CD4-positive, alpha-beta T cell treated with Interferon gamma for 1 hour (primary cell): ENCODE measurements at regions not wholly inside any gene's neighbourhood (a gene's known extent, or its start where the extent isn't known, plus 50 kb on each side); places are given as distances from the start of the nearest gene placed in this dataset.

Experiments used
- DNase-seq: peaks from one replicate; pipeline ENCODE4 v3.0.0-alpha.2; 2020

DNA sequence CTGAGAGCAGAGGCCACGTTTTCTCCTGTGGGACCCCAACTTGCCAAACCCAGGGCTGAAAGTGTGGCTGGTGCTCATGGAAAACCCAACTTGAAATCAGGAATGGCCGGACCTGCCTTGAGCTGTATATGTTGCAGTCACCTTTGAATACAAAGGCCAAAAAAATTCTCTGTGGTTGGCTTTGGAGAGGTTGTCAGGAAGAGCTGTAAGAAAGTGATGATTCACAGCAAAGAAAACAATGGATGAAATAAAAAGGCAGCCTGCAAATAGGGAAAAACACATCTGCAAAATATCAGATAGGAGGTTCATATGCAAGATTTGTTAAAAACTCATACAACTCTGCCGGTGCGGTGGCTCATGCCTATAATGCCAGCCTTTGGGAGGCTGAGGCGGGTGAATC is 715.8 kb downstream of the UQCRFS1 start:
- DNase-seq, result no peak

DNA sequence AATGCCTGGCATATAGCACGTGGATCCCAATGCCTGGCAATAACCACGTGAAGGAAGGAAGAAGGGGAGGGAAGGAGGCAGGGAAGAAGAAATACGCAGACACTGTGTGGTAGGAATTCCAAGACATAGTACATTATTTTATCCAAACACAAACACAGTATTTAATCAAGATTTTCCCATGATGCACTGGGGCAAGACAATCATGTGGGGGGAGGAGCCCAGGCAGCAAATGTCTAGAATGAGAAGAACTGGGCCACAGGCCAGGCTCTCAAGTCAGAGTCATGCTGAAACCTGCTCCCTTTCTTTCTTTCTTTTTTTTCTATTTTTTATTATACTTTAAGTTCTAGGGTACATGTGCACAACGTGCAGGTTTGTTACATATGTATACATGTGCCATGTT is 717.9 kb downstream of the UQCRFS1 start:
- DNase-seq, result no peak

DNA sequence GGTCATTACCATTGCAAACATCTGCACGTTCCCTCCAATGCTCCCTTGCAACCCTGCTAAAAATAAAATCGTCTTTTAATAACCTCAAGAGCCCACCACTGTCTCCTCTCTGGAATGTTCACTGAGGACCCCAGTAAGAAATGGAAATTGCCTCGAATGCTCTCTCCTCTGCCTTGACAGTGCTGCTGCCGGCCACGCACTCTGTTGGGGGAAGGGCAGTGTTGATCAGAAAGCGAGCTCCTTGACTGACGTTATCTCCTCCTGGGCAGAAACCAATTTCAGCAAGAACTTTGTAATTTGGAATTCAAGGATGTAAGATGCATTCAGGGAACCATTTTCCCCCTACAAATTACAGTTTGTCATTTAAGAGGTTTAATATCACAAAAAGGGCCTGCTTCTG is 718.5 kb downstream of the UQCRFS1 start:
- no peak for DNase-seq

DNA sequence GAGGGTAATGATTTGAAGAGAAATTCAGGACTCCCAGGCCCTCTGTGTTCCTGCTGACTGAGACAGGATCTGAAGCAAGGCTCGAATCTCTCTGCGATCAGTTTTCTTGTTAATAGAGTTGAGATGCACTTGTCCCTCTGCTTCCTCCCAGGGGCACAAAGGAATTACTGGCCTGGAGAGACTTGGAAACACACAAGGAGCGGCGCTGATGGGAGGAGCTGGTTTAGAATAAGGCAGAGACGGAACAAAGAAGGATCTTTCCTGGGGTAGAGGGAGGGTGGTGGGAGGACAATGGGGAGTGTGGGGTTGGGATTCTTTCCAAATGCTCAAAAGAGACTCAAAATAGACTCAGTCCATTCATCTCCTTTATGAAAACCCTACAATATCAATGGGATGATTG is 719.1 kb downstream of the UQCRFS1 start:
- no peak for DNase-seq

DNA sequence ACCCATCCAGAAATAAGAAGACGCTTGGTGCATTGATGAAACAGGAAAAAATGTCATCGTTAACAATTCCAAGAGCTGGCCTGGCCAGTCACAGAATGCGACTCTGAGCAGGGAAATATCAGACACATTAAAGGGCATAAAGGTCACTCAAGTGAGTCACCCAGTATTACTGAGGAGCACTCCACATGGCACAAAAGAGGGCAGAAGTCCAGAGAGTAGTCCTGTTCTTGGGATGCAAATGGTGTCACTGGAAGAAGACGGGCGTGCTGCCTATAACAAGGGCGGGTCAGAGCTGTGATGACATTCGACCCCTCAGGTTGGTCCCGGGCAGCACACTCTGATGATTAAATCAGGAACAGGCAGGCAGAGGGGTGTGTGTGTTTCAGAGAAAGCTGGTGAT is 720.3 kb downstream of the UQCRFS1 start:
- DNase-seq, result no peak

DNA sequence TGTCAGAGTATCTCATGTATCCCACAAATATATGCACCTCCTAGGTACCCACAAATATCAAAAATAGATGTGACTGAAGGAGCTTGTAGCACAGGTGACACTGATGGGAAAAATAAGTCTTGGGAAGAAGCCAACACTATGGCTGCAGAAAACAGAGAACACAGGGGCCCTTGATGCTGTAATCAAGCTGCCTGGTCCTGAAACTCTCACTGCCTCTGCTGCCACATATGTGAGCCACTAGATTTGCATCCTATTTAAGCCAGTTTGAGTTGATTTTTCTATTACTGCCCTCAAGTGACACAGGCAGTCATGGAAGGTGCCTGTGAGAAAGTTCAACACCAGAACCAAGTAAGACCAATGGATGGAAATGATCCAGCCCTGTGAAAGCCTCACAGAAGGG is 720.8 kb downstream of the UQCRFS1 start:
- no peak for DNase-seq

DNA sequence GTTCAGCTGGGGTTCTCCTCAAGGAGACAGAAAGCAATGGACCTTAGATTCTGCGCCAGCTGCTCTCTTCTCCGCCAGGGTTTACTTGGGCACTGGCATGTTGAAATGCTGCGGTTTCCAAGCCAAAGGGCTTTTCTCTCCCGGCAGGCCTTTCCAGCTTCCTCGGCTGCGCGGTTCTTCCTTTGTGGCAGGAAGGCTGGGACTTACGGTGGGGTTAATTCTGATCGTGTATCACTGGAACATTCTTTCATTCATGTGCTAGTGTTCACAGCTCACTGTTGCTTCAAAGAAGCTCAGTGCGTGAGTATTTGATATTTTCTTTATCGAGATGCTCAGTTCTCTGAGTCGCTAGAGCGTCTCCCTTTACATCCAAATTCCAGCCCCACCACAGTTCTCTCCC is 723.2 kb downstream of the UQCRFS1 start:
- DNase-seq, result no peak

DNA sequence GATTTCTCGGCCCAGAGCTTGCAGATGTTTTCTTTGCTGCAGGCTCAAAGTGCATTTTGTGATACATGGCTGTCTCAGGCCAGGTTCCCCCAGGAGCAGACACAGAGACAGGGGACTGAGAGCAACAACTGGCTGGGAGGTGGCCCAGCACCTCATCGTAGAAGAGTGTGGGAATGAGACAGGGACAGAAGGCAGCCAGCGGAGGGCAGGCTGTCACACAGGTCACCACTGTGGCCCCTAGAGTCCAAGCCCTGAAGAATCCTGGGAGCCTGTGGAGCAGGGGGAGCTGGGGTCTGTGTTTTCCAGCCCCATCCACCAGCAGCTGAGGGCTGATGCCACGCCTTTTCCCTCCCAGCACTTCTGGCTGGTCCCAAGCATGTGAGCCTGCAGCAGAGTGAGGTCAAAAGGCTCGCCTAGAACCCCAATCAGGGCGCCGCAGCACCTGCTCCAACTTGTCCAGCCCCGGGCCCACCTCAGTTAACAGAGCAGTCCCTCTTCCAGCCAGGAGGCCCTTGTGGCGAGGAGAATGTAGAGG is 723.8 kb downstream of the UQCRFS1 start:
- no peak for DNase-seq

DNA sequence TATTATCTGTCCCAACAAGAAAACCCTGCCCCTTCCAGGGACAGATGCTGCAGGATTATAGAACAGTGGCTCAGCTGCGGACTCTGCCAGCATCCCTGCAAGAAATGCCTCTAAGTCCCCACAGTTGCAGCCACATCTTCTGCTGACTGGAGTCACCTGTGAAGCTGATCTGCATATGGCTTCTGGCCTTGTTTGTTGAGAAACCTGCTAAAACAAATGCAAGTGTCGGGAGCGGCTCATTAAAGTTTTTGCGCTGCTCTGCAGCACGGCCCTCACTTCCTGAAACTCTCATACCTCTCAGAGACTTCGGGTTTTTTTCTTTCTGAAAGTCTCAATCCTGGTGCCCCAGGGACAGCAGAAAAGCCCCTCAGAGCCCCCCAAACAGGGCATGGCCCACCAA is 725.0 kb downstream of the UQCRFS1 start:
- no peak for DNase-seq

DNA sequence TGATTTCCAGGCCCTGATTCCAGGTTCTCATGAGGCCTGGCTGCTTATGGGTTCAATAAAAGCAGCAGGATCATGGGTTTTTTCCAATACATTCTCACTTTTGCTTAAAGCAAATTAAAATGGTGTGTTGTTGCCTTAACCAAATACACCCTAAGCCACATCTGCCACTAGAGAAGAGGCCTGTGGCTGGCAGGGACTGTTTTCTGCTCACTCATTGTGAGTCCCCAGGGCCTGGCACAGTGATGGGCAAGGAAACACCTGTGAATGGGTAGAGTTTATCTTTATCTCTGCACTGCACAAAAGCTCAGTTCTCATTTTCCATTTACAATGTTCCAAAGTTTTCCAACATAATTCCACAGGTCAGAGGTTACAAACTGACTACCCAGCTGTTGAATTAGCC is 726.0 kb downstream of the UQCRFS1 start:
- no peak for DNase-seq

DNA sequence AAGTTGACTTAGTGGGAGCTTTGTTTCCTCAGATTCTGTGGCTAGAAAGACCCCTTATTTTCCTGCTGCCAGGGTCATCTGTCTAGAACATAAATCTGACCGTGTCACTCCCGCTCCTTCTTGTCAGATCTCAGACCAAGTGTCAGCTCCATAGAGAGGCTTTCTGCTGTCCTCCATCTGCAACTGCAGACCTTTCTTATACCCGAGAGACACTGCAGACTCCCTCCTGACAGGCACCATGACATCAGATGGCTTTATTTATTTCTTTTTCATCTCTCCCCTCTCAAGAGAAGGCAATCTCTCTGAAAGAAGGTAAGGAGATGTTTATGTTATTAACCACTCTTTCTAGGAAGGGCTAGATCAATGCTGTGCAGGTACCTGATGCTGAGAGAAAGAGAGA is 726.5 kb downstream of the UQCRFS1 start:
- DNase-seq, result no peak

DNA sequence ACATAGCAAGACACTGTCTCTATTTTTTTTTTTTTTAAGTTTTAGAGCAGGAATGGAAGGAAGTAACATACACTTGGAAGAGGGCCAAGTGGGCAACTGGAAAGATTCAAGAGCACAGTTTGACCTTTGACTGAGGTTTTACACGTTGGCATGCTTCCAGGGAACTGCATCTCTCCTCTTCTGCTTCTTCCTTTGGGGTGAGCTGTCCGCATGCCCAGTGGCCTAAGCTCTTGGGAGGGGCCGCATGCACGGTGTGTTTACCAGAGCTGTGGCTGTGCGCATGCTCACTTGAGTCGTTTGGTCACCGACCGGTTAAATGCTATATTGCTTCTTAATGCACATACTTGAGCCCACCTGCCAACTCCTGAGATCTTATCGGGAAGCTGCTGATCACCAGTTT is 727.7 kb downstream of the UQCRFS1 start:
- DNase-seq, result peak; percentile 26

DNA sequence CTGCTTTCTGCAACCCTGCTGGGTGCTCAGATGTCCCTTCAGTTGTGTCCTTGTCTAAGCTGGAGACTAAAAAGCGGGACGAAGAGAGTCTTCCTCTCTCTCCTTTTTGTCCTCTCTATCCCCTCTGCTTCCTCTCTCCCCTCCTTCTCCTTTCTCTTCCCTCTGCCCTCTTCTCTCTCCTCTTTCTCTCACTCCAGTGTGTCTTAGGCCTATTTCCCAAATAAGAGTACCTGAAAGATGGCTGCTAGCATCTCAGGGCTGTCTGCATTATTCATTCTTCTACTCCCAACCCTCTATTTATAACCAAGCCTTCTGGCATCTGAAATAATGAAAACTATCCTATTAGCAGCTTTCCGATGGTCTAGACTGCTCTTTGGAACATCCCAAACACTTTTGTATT is 729.8 kb downstream of the UQCRFS1 start:
- DNase-seq, result no peak

DNA sequence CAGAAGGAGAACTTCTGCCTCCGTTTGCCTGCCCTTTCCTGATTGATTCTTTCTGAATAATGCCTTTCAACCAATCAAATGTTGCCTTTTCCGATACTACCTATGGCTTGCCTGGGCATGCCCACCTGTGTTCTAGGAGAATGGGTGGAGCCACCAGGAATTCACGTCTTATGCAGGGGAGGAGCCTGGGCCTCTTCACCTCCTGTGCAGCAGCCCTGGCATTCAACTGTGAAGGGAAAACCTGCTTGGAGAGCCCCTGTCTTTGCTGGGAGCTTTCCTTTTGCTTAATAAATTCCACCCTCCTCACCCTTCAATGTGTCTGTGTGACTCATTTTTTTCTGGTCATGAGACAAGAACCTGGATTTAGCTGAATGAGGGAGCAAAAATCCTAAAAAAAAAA is 730.7 kb downstream of the UQCRFS1 start:
- no peak for DNase-seq

DNA sequence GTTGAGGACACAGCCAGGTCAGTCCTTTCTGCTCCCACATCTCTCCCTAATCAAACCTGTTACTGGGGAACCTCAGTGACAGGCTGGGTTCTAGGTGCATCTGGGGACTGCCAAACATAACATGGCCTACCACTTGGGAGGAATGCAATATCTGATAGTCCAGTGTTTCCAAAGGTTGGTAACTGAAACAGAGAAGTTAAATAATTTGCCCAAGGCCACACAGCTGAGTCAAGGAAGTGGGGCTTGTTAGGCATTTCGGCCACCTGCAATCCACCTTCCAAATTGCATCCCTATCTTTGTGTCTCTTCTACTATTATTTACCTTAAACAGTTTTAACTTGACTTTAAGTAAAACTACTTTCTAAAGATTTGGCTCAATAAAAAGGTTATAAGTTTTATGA is 731.3 kb downstream of the UQCRFS1 start:
- no peak for DNase-seq

DNA sequence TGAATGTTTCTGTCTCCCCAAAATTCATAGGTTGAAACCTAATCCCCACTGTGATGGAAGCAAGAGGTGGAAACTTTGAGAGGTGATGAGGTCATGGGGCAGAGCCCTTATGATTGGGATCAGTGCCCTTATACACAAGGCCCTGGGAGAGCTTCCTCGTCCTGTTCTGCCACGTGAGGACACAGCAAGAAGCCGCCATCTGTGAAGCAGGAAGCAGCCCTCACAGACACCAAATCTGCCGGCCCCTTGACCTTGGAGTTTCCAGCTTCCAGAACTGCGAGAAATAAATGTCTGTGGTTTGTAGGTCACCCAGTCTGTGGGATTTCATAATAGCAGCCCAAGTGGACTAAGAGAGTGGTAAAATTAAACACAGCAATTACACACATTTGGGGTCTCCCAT is 737.4 kb downstream of the UQCRFS1 start:
- DNase-seq, result no peak

DNA sequence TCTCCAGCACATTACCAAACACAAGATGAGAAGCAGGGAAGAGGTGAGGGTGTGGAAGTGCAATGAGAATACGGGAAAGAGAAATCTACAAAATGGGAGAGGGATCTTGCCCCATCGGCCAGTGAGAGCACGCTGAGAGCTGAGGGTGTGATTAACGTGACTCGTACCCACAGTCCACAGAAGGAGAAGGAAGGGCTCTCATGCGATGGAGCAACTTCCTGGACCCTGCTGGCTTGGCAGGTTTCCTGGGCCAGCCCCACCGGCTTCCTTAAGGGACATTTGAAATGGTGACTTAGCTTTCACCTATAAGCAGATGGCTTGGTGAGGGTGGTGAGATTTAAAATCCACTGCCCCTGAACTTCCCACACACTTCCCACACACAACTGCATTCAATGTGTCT is 740.1 kb downstream of the UQCRFS1 start:
- DNase-seq, result peak; percentile 26

DNA sequence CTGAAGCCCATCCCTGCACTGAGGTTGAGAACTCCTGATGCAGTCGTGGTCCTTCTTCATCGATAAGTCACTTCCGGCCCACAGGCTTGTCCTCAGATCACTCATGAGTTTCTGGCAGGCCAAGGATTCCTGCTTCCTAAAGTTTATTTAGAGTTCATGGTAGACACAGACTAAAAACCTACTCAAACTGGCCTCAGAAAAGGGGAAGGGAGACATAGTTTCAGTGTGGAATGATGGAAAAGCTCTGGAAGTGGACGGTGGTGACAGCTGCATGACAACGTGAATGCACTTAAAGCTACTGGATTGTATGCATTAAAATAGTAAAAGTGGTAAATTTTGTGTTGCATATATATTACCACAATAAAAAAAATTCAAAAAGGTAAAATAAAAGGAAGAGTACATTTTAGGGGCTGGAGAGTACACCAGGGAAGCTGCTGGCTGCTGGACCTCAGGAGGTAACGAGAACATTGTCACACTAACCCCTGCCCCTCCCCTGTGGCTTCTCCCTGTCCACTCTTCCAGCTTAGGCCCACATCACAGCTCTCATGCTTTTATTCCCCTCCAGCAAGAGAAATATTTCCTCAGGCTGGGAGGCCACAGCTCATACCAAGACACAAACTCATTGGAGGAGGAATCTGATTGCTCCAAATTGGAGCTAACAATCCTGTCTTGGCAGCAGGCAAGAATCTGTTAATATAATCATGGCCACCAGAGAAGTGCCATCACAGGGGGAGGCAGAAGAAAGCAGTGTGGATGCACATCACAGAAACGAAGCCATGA is 741.0 kb downstream of the UQCRFS1 start:
- no peak for DNase-seq

DNA sequence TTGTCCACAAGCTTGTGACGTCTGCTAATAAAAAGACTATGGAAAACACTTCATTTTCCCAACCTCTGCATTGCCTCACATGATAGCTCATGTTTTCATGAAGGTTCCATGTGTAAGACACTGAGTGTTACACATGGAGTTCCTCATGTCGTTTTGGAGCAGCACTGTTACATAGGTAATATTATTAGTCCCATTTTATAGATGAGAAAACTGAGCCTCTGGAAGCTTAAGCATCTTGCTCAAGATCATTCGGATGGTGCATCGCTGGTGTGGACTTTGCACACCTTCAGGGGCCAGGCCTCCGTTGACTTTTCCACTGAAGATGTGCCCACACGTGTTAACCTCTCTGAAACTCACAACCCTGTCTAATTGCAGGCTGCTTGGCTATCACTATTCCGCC is 743.4 kb downstream of the UQCRFS1 start:
- DNase-seq, result no peak

DNA sequence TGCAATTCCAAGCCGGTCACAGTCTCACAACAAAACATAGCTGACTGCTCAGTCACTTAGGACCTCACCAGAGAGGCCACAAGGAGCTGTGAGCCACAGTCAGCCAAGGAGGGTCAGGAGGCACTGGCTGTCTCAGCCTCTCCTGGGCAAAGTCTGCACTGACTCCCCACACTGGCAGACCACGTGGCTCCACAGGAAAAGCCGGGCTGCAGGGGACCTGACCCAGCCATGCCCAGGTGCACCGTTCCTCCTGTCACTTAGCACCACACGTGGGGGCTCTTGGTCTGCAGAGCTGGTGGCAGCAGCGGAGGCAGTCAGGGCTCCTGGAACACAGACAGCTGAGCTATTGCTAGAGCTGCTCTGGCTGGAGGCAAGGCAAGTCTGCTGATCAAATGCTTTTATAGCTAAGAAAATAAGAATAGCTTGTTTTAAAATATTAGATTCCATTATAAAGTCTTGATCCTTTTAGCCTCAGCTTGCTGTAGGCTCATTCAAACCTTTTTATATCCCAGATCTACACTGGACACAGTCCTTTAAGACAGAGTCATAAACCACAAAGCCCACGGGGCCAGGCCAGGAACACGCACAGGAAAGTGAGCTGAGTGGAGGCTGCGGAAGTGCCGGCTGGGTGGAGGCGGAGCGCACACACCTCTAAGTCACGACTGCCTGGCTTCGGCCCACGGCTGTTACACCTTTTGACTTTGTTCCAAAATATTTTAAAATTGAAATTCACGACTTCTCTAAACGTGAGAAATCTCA is 744.1 kb downstream of the UQCRFS1 start:
- peak; percentile 43 for DNase-seq

DNA sequence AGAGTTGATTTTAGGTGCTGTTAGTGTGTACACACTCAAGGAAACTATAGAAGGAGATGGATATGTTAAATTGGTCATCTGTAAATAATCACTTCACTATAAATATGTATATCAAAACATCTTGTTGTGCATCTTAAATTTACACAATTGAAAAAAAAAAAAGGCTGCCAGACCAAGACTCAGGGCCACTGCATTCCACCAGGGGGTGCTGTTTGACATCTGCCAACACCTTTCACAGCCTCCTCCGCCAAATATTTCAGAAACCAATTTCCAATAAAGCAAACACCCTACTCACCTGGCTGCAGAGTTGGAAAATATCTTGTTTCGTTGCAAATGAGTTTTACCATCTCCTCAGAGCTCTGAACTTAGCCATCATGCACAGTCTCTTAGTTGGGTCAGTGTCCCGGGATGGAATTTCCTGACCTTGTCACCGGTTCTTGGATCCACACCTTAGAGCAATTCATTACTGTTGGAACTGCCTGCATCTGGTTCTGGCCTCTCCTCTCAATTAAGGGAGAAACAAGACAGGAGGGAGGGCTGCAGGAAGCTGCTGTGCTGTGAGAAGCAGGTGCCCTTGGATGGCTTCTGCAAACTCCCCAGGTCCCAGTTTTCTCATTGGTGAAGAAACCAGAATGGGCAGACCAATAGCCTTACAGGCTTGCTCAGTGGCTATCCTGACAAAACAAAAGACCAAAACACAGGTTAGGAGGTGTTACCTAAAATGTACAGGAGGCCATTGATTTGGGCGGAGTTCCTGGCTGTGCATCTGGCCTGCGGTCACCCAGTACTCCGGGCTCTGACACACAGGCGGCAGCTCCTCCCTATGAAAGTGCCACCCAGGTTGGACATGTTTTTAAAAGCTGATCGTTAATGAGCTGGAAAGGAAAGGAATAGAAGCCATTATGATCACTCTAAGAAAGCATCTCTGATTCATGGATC is 746.6 kb downstream of the UQCRFS1 start:
- DNase-seq, result peak; percentile 57

DNA sequence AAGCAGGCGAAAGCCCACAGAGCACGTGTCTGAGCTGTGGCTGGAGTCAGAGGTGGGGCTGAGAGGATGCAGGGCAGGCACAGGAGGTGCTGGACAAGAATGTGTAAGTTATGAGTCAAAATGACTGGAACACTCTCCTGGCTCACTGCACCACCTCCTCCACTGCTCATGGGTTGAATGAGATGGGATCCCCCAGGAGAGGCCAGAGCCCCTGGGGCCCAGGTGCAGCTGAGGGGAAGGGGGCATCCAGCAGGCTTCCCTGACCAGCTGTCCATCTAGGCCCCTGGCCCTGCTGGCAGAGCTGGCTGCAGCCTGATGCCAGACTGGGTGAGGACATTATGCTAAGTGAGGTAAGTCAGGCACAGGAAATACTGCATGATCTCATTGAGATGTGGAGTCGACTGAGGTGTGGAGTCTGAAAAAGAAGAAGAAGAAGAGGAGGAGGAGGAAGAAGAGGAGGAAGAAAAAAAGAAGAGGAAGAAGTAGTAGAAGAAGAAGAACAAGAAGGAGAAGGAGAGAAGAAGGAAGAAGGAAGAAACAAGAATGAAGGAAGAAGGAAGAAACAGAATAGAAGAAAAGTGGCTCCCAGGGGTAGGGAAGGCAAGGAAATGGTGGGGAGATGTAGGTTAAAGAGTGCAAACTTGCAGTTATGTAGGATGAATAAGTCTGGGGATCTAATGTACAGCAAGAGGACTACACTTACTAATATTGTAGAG is 747.4 kb downstream of the UQCRFS1 start:
- no peak for DNase-seq
